NB4 (cell line): ENCODE measurements at regions not wholly inside any gene's neighbourhood (a gene's known extent, or its start where the extent isn't known, plus 50 kb on each side); places are given as distances from the start of the nearest gene placed in this dataset.

Experiments used
- POLR2A ChIP-seq: IDR thresholded peaks from 2 replicates; pipeline ENCODE4 v1.6.1; 2011; ENCODE audit warnings: mild to moderate bottlenecking; ENCODE audit not compliant: insufficient read length; ENCODE audit errors: extremely low read depth
- TF ChIP-seq, protein P1 (sequence below): IDR thresholded peaks from one replicate; pipeline ENCODE4 v1.5.1; 2012; ENCODE audit warnings: low read depth, low read length

DNA sequence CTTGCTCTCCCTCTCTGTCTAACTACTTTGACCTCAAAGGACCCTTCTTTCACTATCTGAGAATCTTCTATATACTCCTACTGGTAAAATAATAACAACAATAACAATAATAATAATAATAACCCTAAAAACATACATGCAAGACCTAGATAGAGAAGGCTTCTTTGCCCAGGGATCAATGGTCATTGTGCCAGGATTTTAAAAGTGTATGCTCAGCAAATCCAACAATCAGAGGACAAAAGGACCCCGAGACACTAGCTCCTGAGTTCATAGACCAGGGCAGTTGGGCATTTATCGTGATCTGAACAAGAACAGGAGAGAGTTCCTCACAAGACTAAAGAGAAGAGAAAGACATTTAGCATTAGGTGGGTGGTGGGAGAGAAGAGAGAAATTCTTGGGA, 358.5 kb downstream of the DAD1 start:
- TF ChIP-seq, protein P1, sequence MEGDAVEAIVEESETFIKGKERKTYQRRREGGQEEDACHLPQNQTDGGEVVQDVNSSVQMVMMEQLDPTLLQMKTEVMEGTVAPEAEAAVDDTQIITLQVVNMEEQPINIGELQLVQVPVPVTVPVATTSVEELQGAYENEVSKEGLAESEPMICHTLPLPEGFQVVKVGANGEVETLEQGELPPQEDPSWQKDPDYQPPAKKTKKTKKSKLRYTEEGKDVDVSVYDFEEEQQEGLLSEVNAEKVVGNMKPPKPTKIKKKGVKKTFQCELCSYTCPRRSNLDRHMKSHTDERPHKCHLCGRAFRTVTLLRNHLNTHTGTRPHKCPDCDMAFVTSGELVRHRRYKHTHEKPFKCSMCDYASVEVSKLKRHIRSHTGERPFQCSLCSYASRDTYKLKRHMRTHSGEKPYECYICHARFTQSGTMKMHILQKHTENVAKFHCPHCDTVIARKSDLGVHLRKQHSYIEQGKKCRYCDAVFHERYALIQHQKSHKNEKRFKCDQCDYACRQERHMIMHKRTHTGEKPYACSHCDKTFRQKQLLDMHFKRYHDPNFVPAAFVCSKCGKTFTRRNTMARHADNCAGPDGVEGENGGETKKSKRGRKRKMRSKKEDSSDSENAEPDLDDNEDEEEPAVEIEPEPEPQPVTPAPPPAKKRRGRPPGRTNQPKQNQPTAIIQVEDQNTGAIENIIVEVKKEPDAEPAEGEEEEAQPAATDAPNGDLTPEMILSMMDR = no peak
- TF ChIP-seq POLR2A = no peak
